SK-MEL-5 (cell line): ENCODE measurements at regions not wholly inside any gene's neighbourhood (a gene's known extent, or its start where the extent isn't known, plus 50 kb on each side); places are given as distances from the start of the nearest gene placed in this dataset.

ENCODE experiments used
- DNase-seq: peaks from one replicate; pipeline ENCODE4 v3.0.0-alpha.2; 2016; ENCODE audit warnings: low read depth, low spot score
- in situ Hi-C: cut with HindIII; loops from 2 replicates; pipeline ENCODE4 v1.10.0; 2016; ENCODE audit warnings: low sequenced_read_pairs, high pct_unique_total_duplicates, low pct_unique_long_range_greater_than_20kb

DNA sequence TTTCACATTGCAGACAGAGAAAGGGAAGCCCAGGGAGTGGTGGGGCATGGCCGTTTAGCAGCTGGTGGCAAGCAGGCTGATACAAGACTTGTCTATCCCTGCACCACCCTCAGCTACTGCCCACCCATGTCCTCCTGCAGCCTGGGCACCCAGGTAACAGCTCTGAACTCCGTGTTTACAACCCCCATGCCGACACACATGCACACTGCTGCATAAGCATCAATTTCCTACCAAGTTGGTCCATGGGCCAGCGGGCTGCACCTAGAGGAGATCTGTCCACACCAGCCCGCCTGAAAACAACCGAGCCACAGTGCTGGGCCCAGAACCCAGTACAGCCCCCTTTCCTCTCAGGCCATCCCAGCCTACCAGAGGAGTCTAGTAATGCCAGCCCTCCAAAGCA, 75.9 kb upstream of the C14orf180 start:
- in situ Hi-C loops, result no loop called here
- DNase-seq, result no peak

DNA sequence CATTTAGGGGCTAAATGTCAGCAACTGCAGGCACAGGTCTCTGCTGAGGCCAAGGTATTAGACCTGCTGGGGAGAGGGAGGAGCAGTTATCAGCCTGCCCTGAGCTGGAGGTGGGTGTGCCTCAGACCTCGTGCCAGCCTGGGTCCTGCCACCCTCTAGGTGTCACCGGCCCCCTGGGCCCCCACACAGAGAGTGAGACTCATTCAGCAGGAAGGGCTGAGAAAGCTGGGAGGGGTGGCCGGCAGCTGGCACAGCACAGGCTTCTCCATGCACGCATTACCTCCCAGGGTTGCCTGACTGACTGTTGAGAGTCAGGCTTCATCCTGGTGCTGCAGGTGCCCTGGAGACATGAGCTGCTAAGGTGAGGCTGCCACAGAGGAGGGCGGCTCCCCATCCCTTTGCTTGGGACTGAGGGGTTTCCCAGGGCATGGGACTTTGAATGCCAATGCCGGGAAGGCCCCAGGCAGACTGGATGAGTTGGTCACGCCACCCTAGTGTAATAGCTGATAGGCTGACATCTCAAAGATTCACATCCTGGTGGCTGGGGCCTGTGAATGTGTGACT, 75.3 kb upstream of the C14orf180 start:
- in situ Hi-C loops, result no loop called here
- DNase-seq, result no peak

DNA sequence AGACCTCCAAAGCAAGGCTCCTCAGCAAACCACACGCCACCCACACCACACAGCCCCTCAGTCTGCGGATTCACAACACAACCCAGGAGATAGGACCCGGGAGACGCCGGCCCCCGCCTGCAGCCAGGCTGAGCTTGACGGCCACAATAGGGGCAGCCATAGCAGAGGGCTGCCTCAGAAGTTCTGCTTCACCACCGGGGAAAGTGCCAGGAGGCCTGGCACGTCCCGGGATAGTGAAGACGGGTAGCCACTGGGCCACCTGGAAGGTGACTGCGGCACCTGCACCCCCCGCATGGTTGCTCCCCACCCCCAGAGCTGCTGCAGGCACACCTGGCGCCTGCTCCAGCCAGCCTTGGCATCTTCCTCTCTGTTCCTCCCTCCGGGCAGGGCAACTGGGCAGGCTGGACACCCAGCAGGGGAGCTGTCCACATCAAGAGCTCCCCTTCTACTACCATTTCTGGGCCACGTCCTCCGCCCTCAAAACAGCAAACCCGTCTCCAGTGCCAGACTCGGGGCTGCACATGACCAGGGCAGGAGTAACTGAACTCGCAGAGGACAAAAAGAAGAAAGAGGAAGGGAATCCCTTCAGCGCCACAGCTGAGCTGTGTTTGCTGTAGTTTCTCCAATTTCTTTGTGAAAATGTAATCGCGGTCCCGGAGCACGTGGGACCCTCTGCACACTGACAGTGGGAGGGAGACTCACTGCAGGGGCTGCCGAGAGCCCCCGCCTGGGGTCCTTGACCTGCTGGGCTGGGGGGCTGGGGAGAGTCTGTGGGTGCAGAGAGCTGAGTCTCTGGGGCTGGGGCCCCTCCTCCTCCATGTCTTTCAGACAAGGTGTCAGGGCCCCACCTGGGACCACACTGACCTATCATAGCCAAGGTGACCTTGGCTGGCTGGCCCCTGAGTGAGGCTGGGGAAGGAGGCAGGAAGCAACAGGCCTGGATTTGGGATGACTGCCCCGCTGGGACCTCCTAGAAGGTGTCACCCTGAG, 74.2 kb upstream of the C14orf180 start:
- in situ Hi-C loops, result no loop called here
- no peak for DNase-seq

DNA sequence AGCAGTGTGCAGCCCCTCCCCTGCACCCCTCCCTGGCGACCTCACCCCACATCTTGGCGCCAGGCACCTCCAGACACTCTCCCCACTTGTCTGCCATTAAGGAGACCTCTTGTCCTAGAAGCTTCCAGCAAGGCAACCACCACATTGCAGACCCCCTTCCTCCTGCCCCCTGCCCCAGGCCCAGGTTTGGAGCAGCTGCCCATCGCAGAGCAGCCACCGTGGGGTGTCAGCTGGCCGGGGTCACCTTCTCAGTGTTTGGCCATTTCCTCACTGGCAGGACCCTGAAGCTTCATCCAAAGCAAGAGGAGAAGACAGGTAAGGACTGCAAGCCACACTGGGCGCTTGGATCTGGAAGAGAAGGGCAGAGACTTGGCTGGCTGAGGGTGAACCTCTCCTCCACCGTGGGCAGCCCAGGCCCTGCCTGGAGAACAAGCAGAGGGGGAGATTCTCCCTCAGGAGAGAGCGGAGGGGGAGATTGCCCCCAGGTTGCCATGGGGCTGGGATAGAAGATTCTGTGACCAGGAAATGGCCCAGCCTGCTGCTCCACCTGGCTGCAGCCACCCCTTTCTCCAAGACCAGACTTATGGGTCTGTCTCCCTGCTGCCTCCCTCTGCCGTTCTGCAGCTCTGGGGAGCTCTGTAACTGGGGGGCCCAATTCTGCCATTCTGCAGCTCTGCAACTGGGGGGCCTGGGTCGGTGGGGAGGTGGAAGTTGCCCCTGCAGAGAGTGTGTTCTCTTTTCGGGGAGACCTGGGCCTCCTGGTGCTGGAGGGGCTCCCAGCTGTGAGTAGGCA, 72.9 kb upstream of the C14orf180 start:
- in situ Hi-C loops, result no loop called here
- no peak for DNase-seq

DNA sequence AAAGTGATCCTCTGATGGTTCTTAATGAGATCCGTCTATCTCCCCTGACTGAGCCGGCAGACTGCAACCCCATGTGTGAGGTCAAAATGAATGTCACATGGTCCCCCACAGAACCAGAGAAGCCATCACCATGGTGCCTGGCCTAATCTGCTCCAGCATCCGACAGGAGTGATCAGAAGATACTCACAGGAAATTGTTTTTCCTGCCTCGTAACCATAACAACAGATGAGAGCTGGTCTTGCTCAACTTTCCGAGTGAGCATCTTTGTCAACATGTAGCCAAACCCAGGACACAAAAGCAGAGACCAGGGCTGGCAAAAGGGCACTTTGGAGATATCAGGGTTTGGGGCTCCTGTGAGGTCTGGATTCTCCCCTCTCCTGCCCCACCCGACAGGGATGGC, 72.1 kb upstream of the C14orf180 start:
- in situ Hi-C loops, result no loop called here
- DNase-seq, result no peak

DNA sequence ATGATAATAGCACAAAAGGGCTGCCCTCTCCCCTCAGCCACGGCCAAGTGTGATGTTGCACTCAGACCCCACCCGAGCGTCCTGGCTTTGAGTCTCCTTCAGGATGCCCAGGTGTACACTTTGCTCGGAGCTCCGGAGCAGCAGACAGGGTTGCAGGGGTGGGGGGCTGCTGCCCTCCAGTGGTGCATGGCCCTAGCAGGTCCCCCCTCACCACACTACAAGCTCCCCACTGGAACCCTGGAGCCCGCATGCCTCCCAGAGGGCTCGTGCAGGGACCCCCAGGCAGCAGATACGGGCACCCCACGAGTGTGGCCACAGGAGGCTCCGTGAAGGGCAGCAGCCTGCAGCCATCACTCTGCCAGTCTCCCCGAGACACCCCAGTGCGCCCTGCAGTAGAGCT, 69.9 kb upstream of the C14orf180 start:
- DNase-seq, result no peak
- in situ Hi-C loops, result no loop called here

DNA sequence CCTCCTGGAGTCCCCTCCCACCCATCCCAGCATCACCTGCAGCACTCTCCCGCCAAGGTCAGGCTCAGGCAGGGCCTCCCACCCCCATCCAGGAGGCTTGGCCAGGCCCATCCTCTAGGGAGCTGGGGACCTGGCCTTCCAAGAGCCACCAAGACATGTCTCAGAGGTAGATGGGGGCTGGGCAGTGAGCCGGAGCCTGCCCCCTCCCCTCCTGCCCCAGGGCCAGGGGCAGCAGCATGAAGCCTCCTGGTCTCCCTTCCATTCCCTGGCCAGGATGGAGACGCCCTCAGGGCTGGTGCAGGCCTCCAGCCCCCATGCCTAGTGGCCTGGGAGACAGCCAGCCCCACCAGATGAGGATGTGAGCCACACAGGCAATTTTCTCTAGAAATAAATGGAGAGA, 69.3 kb upstream of the C14orf180 start:
- in situ Hi-C loops, result no loop called here
- no peak for DNase-seq

DNA sequence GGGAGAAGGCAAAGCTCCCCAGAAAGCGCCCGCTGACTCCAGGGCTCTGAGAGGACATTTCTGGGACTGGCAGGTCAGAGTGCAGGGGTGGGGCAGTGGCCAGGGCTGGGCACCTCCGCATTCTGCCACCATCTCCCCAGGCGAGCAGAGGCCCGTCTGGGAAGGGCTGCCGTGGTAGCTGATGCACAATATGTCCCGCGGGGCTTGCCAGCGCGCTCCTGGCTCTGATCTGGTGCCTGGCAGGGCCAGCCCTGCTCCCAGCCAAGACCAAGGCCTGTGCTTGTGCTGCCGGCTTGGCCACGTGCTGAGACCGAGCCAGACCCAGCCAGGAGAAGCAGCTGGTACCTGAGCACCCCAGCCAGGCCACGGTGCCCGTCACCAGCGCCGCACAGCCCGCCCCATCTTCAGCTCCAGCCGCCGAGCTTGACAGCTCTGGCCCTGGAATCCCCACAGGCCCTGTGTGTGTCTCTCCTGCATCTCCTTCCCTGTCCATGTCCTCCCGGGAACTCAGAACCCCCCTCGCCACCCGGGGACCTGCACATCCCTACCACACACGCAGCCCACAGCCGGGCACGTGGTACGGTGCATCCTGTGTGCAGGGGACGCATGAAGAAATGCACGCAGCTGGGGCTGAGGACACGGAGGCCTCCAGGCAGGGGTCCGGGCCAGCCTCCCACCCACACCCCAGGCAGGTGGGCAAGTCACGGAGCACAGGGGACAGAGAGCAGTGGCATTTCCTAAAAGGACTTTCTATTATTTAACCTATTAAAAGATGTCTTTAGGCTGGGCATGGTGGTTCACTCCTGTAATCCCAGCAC, 68.6 kb upstream of the C14orf180 start:
- in situ Hi-C loops, result no loop called here
- DNase-seq, result no peak

DNA sequence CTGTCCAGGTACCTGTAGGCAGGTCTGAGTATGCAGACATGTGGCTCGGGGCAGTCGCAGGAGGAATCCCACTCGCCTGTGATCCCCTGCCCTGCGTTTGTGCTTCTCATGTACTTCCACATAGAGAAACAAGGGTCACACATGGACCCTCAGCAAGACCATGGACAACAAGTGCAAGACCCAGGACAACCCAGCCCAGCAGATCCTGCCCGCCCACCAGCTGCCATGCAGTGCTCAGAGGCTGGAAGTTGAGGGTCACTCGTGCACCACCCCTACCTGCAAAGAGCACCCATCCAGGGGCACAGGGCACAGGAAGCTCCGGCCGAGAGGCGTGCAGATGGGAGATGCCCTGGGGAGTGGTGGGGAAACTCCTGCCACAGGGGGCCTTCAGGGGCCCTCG, 67.5 kb upstream of the C14orf180 start:
- DNase-seq, result no peak
- in situ Hi-C loops, result no loop called here

DNA sequence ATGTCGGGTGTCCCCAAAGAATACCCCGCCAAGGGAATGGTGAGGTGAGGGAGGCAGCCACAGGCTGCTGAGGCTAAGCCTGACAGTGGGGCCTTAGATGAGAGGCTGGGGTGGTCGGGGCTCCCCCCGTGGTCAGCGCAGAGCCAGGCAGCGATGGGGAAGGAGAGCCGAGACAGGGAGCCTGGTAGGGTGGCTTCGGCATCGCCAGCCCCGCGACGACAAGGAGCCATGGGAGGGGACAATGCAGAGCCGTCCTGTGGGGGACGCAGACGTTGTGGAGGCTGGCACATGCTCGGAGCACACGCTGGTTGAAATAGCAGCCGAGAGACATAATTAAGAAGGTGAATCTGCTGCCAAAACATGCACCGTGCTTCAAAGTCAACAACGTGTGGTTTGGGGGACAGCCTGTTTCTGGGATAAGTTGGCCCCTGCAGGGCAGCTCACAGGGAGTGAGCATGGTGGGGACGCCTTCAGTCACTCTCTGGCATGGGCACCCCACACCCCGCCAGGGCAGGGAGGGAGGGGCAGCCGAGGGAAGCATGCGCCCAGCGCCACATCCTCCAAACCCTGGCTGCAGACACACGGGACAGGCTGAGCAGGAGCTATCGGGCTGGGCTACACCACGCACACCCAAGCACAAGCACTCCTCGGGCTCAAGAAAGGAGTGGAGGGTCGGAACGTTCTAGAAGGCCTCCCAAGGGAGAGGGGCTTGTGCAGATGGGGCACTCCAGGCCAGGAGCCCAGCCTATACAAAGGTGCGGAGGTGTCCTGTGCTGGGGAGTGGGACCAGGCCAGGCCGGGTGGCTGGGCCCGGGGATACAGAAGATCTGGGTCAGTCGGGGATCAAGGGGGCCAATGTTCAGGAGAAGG, 66.6 kb upstream of the C14orf180 start:
- in situ Hi-C loops, result no loop called here
- DNase-seq, result no peak

DNA sequence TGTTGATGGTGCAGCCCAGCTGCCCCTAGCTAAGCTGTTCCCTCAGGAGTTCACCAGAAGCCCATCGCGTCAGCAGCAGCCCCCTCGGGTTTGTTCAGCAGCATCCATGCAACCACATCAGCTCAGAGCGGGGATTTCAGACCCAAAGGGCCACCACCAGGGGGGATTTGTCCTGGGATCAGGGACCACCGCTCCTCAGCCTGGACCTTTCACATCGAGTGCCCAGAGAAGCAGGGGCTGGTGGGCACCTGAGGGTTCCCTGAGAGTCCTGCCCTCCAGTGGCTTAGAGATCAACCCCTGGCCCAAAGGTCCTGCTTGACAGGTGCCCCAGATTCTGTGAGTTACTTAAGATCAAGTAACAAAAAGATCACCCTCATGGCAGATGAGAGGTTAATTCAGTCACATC, 65.9 kb upstream of the C14orf180 start:
- no peak for DNase-seq
- in situ Hi-C loops, result no loop called here

DNA sequence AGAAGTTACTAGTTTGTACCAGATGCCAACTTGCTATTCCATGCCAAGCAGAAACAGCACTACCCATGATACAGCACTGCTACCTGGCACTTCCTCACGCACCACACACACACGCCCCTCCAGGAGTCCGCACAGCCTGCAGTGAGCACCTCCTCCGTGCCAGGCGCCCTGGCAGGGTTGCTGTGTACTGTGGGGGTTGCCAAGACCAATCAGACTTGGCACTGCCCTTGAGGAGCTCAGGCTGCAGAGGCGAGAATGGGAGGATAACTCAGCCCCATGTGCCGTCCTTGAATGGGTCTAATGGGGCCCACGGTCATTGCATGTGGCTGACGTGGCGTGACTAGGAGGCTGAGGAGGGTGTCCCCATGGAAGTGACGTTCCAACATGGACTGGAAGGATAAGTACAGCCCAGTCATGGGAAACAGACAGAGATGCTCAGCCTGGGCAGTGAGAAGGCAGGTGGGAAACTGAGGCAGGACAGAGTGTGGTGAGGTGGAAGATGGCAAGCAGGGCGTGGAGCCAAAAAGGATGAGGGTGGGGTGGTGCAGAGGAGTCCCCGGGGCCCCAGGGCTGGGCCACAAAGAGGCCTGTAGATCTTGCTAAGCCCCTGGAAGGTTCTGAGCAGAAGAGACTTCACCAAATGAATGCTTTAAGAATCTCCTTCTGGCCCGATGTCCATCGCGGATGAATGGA, 65.3 kb upstream of the C14orf180 start:
- in situ Hi-C loops, result no loop called here
- no peak for DNase-seq

DNA sequence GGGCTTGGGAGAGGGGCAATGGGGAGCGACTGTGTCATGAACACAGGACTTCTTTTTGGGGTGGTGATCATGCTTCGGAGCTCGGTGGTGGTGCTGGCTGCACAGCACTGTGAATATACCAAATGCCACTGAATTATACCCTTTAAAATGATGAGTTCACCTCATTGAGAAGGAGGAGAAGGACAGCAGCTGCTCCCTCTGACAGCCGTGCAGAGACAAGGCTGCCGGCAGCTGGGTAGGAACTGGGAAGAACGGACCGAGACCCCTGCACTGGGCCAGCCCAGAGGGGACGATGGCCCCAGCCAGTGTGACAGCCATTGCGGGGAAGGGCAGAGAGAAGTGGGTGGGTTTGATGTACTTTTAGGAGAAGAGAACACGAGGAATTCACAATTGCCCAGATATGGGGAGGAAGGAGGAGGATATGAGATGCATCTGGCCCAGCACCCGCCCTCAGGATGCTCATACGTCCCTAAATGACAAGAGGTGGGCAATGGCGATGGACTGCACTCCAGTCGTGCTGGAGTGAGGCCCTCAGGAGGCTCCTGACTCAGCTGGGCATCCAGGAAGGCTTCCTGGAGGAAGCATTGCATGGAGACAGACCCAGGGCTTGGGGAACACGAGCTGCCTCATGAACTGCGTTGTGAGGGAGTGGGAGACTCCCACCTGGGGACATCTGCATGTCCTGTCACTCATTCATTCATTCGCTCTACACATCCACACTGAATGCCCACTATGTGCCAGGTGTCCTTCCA, 64.3 kb upstream of the C14orf180 start:
- in situ Hi-C loops, result no loop called here
- DNase-seq, result no peak

DNA sequence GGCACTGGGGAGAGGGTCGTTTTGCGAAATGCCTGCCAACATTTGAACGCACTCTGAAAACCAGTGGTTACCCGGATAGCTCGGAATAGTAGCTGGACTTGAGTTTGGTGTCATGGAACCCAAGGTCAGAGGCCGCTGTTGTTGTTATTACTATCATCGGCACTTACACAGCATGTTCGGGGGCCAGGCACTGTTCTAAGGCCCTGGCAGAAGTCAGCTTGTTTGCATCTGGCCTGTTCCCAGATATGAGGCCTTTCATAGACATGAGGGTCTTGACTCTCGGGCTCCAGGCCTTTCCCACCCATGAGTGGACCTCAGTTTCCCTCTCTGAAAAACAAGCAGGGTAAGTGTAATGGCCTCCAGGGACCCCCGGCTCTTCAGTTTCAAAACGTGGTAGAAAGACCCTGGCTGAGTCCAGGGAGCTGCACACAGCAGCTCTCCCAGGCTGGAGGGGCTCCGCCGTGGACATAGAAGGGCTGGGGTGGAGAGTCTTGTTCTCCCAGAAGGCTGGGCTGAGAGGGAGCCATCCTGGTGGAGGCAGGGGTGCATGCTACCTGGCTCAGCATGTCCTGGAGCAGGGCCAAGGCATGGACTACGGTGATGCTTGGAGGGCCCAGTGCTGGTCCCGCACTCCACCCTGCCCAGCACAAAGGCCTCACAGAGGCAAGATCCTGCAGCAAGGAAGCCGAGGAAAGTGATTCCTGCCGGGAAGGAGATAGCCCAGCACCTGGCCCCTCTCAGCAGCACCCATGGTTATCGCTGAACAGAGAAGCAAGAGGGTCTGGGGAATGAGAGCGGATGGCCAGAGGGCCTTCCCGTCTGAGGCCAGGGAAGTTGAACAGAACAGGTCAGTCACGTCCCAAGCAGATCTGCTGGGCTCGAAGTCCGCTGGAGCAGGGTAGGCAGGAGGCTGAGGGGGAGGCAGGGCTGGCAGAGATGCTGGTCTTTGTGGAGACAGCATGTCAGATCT, 63.5 kb upstream of the C14orf180 start:
- in situ Hi-C loops, result no loop called here
- DNase-seq, result no peak

DNA sequence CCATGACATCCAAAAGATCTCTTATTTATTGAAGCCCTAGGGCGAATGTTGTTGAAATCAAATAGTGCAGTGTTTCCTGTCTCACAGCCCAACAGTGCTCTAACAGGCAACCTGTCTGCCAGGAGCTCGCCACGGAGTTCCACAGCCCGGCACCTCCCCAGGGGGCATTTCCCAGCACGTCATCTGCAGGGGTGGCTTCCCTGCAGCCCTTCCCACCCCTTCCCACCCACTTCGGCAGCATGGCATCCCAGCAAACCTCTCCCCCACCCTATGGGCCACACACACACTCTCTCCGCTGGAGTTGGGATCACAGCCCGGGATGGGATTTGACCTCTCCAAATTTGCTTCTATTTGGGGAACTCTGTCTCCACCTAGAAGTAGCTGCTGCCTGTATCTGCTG, 62.7 kb upstream of the C14orf180 start:
- in situ Hi-C loops, result no loop called here
- no peak for DNase-seq
